Frontal cortex (tissue), 3 donors: ENCODE measurements at regions not wholly inside any gene's neighbourhood (a gene's known extent, or its start where the extent isn't known, plus 50 kb on each side); places are given as distances from the start of the nearest gene placed in this dataset.

Experiments used
- DNase-seq, 2 donors: peaks; one replicate each; pipeline ENCODE4 v3.0.0; 2012; ENCODE audit warnings: low spot score in 2 of 2
- FAIRE-seq: peaks from 2 replicates; lab custom pipeline; 2012; peaks lifted over from hg19 to GRCh38; lab: Jason Lieb, UNC
- donor health status: control.
- donor health status: control.
- donor health status: control.

DNA sequence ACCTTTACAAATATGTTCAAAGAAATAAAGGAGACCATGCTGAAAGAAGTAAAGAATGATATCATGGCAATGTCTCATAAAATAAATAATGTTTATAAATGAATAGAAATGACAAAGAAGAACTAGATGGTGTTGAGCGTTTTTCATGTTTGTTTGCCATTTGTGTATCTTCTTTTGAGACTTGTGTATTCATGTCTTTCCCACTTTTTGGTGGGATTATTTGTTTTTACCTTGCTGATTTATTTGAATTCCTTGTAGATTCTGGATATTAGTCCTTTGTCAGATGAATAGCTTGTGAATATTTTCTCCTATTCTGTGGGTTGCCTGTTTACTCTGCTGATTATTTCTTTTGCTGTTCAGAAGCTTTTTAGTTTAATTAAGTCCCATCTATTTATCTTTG is 732.4 kb downstream of the FAT4 start:
- no peak for DNase-seq
- FAIRE-seq = no peak

- DNase-seq (no peak), FAIRE-seq (peak; percentile 92)
Observed at GRCh38 chr4:126051689-126052424, 737.1 kb downstream of the FAT4 start.

GRCh38 chr4:126056116-126056650 is 741.4 kb downstream of the FAT4 start:
- DNase-seq (no peak), FAIRE-seq (no peak)

- no peak for DNase-seq
- no peak for FAIRE-seq
Observed at GRCh38 chr4:126057371-126057770, 742.6 kb downstream of the FAT4 start.

DNA sequence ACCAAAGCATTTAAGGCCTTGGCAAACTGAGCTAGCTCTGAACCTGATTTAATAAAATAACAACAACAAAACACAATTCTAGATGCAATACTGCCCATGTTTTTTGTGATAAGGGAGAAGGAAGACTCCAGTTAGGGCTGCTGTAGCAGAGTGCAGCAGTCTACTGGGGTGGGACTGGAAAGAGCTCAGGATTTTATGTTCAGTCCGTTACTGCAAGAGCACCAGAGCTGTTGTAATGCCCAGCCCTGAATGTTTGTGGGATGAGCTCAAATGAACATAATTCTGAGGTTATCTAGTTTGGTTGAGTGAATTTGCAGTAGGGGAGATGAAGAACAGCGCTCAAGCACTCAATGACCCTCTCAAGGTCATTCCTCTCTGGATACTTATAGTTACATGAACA is 743.8 kb downstream of the FAT4 start:
- DNase-seq (no peak), FAIRE-seq (no peak)

GRCh38 chr4:126061655-126062054 is 746.9 kb downstream of the FAT4 start:
- FAIRE-seq = no peak
- DNase-seq = no peak

DNA sequence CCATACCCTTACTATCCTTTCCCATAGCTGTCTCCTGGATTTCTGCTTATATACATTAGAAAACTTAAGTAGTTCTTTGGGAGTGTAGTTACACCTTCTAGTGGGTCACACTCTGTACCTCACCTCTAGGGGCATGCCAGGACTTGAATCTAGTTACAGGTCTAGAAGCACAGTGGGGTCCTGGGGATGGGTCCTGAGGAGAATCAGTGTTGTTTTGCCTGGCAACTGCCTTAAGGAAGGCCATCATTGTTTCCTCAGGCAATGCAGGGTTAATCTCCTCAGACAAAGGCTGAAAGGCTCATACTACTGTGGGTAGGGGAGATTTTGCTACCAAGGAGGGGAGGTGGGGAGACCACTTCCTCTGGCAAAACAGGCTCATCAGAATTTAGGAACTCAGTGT is 750.3 kb downstream of the FAT4 start:
- DNase-seq = no peak
- no peak for FAIRE-seq

GRCh38 chr4:126071346-126072333 is 756.9 kb downstream of the FAT4 start:
- FAIRE-seq (no peak), DNase-seq (peak in 1 of 2 donors; percentile 10)

DNA sequence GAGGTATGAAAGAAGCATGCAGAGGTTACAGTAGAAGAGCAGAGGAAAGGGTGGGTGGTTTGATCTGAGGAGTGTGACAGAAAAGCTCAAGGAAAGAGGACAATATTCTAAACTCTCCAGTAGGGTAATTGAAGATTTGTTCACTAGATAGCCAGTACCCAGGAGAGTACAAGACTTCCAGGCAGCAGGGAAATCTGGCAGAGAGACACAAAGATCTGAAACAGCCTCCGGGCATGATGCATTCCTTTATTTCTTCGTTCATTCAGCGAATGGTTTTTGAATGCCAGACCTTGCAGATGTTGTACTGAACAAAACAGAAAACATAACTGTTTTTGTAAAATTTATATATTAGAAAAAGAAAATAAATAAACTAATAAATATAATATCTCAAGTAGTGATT is 766.6 kb downstream of the FAT4 start:
- DNase-seq = no peak
- no peak for FAIRE-seq

DNA sequence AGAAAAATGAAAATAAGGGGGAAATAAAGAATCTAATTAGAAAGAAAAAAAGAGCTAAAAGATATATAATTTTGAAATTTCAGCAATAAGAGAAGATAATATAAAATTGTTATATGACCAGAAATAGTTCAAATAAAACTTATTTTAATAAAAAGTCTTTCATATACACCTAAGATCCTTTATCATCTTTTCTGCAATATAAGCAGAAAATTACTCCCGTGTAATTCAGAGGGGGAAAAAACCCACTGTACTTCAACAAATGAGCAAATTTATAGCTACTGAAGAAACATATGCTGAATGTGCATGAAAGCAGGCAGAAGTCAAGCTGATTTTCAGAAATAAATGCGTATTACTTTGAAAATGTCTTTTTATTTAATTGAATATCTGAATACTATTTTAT is 771.3 kb downstream of the FAT4 start:
- FAIRE-seq (no peak), DNase-seq (no peak)

- FAIRE-seq (no peak), DNase-seq (no peak)
Observed at GRCh38 chr4:126087101-126087500, 772.3 kb downstream of the FAT4 start.

DNA sequence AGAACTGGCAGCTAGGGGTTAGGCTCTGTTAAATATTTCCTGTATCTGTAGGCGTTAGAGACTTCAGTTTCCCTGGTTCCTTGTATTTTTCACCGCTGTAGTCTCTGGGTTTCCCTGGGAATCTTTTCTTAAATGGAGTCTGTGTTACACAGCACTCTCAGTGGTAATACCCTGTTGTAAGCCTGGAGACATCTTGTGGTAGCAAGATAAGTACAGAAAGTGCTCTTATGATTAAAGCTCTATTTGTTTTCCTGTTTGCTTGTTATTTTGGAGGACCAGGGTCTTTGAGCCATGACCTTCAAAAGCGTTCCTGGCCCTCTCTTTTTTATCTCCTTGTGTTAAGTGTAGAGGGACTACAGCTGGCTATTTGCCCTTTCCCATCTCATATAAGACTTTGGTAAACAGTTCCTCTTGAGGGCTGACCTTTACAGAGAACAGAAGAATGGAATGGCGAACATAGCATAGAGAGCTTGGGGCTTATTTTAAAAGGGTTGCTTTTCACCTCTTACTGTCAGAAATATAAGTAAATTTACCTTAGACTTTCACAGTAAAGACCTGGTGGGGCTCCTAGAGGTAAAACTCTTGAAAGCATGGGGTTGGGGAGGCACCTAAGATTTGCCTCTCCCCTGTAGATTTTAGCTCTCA is 782.5 kb downstream of the FAT4 start:
- DNase-seq = no peak
- FAIRE-seq = no peak

GRCh38 chr4:126106658-126107057 is 791.9 kb downstream of the FAT4 start:
- no peak for FAIRE-seq

DNA sequence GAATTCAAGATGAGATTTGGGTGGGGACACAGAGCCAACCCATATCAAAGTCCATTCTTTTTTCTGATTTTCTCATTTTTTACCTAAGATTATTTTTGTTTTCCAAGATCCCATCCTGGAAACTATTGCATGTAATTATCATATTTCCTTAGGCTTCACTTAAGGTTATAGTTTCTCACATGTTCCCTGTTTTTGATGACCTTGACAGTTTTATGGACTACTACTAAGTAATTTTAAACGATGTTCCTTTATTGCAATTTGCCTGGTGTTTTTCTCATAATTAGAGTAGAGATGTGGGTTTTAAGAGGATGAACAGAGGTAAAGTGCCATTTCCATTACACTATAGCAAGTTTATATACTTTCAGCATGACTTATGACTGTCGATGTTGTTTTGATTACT is 795.1 kb downstream of the FAT4 start:
- no peak for FAIRE-seq
- no peak for DNase-seq

More at GRCh38 chr4:126106658-126107057, 791.9 kb downstream of the FAT4 start:
- no peak for DNase-seq

- no peak for FAIRE-seq
Observed at GRCh38 chr4:126113058-126113457, 798.3 kb downstream of the FAT4 start.

GRCh38 chr4:126123611-126124325 is 809.0 kb downstream of the FAT4 start:
- FAIRE-seq = no peak

More at GRCh38 chr4:126113058-126113457, 798.3 kb downstream of the FAT4 start:
- no peak for DNase-seq

DNA sequence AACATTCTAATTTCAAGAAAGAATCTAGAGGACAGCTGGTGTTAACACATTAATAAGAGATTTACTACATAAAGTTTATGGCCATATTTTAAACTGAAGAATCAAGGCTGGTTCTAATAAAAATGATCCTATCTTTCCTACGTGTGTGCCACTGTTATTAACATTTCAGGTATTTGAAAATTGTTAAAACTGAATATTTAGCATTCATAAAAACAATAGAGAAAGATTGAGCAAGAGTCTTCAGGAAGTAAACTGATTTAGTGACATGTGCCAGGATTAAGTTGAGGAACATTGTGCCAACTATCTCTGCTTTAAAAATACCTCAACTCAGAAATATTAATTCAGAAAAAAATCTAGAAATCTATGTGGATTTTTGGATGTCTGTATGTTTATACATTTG is 810.1 kb downstream of the FAT4 start:
- DNase-seq (no peak), FAIRE-seq (no peak)

More at GRCh38 chr4:126123611-126124325, 809.0 kb downstream of the FAT4 start:
- no peak for DNase-seq

DNA sequence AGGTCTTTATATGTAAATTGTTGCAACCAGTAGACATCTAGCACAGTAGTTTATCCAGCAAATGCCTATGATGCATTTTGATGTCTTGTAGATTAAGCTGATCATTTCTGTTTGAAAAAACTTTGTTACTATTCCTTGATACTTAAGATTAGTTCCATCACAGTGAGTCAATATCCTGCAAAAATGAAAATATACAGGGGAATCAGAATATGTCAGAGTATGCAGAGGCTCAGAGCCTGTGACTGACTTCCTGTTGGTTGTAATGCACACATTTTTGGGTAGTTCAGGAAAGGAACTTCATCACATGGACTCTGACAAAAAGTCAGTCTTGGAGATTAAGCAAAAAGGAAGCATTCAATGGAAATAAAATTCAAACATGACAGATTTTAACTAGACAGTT is 815.5 kb downstream of the FAT4 start:
- FAIRE-seq = no peak
- no peak for DNase-seq

- FAIRE-seq (no peak), DNase-seq (no peak)
Observed at GRCh38 chr4:126136922-126137781, 822.4 kb downstream of the FAT4 start.
